ENCODE measurements at regions not wholly inside any gene's neighbourhood (a gene's known extent, or its start where the extent isn't known, plus 50 kb on each side); places are given as distances from the start of the nearest gene placed in this dataset.

DNA sequence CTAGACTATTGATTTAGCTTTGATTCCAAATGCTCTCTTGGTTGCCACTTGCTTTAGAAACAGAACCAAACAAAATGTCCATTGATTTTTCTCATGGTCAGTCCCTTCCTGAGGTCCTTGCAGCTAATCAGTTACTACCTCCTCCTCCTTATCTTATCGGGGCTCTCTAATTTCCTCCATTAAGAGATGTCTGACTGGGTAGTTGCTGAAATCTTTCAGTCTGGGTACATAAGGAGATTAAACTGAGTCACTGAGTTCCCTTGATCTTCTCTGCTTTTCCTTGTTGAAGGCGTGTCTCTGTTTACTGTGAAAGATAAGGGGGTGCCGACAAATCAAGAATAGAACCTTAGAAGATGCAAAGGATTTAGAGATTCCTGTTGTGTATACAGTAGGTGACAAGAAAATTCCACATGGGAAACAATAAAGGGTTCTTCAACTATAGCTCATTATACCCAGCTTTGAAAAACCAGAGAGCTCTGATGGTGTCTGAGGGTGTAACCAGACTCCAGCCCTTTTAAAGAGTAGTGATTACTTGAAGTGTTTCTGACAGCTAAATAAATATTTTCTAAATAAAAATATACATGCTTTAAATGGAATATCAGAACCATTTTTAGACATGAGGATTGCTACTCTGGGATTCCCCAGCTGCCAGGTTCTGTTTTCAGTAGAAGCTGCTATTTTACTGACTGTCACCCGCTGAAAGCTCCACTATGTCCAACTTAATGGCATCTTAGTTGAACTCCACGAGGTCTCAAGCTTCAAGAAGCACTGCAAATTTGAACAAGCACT is 791.3 kb upstream of the SOX9 start:
- peak; percentile 18 for DNase-seq
- Mint-ChIP-seq H3K9me3 (ENCODE audit: low read depth, unreplicated experiment) (peaks cover 4% of the 10 kb centered on the region), H3K27ac (ENCODE audit: unreplicated experiment) (peak overlapping the region; percentile 49), H3K4me3 (ENCODE audit: low read depth, unreplicated experiment) (peak overlapping the region; percentile 27), H3K4me1 (ENCODE audit: low read depth, unreplicated experiment) (peaks cover 39% of the 10 kb centered on the region), H3K27me3 (ENCODE audit: unreplicated experiment) (no peaks in the 10 kb centered on the region), H3K36me3 (ENCODE audit: insufficient read depth, unreplicated experiment) (no peaks in the 10 kb centered on the region)
- no TSS peak for BruUV-seq (replicated peaks)
- CTCF ChIA-PET = interaction anchor here (0.5 to 0.9 kb wide), 2 partner anchors 8 to 140 kb away, joined by 3 read pairs; no protein-coding TSS in a partner anchor
- intact Hi-C loops (cut with micrococcal nuclease; ENCODE audit: unreplicated experiment) = loop anchor here (2.0 to 5.0 kb wide), 3 partner anchors 79 to 93 kb away; no protein-coding TSS in a partner anchor
- TF ChIP-seq CTCF (IDR thresholded peaks at IDR 0.05; ENCODE audit: unreplicated experiment) = no peak

- no peak for DNase-seq
- H3K9me3 Mint-ChIP-seq (ENCODE audit: low read depth, unreplicated experiment) = peaks cover 4% of the 10 kb centered on the region
- H3K4me3 Mint-ChIP-seq (ENCODE audit: low read depth, unreplicated experiment) = peak overlapping the region; percentile 7
- CTCF ChIA-PET = no interaction called here
- no peaks in the 10 kb centered on the region for H3K36me3 Mint-ChIP-seq (ENCODE audit: insufficient read depth, unreplicated experiment)
- no TSS peak for BruUV-seq (replicated peaks)
- no peak for TF ChIP-seq CTCF (IDR thresholded peaks at IDR 0.05; ENCODE audit: unreplicated experiment)
- no peaks in the 10 kb centered on the region for H3K27me3 Mint-ChIP-seq (ENCODE audit: unreplicated experiment)
- H3K4me1 Mint-ChIP-seq (ENCODE audit: low read depth, unreplicated experiment) = peaks cover 39% of the 10 kb centered on the region
- intact Hi-C loops (cut with micrococcal nuclease; ENCODE audit: unreplicated experiment) = no loop called here
- peak overlapping the region; percentile 49 for H3K27ac Mint-ChIP-seq (ENCODE audit: unreplicated experiment)
Measured at GRCh38 chr17:71330099-71330375, 790.8 kb upstream of the SOX9 start.

DNA sequence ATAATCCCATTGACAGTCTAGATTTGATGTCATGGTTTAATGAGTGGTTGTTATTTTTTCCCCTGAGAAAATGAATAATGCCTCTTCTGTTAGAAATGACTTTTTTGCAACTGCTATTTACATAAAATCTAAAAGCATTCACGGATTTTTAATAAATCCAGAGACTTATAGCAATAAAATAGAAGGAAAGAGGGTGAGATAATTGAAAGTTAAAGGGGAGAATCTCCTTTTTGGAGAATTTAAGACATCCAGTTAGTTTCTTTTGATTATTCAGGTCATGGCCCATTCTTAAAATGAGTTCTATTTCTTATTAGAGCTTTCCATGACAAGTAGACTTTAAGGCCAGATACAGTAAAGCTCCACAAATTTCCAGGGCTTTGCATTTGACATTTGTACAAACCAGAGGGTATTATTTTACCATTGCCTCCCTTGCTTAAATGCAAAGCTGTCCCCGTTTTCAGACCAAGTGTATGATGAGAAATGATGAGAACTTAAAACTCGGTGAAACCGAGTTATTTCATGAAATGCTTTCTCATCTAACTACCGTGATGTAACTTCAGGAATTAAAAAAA is 789.0 kb upstream of the SOX9 start:
- H3K36me3 Mint-ChIP-seq (ENCODE audit: insufficient read depth, unreplicated experiment) = no peaks in the 10 kb centered on the region
- no peak overlapping the region for H3K27ac Mint-ChIP-seq (ENCODE audit: unreplicated experiment)
- peaks cover 39% of the 10 kb centered on the region for H3K4me1 Mint-ChIP-seq (ENCODE audit: low read depth, unreplicated experiment)
- CTCF ChIA-PET = no interaction called here
- no TSS peak for BruUV-seq (replicated peaks)
- H3K27me3 Mint-ChIP-seq (ENCODE audit: unreplicated experiment) = no peaks in the 10 kb centered on the region
- no peak for TF ChIP-seq CTCF (IDR thresholded peaks at IDR 0.05; ENCODE audit: unreplicated experiment)
- no peak overlapping the region for H3K4me3 Mint-ChIP-seq (ENCODE audit: low read depth, unreplicated experiment)
- intact Hi-C loops (cut with micrococcal nuclease; ENCODE audit: unreplicated experiment) = no loop called here
- DNase-seq = no peak
- H3K9me3 Mint-ChIP-seq (ENCODE audit: low read depth, unreplicated experiment) = no peaks in the 10 kb centered on the region

GRCh38 chr17:71334048-71334751 is 786.6 kb upstream of the SOX9 start:
- CTCF ChIA-PET = interaction anchor here (0.5 kb wide), 1 partner anchor 15 kb away, joined by 4 read pairs; no protein-coding TSS in a partner anchor
- no peaks in the 10 kb centered on the region for H3K27me3 Mint-ChIP-seq (ENCODE audit: unreplicated experiment)
- no peak overlapping the region for H3K4me3 Mint-ChIP-seq (ENCODE audit: low read depth, unreplicated experiment)
- DNase-seq = no peak
- H3K4me1 Mint-ChIP-seq (ENCODE audit: low read depth, unreplicated experiment) = peaks cover 29% of the 10 kb centered on the region
- H3K27ac Mint-ChIP-seq (ENCODE audit: unreplicated experiment) = no peak overlapping the region
- H3K36me3 Mint-ChIP-seq (ENCODE audit: insufficient read depth, unreplicated experiment) = no peaks in the 10 kb centered on the region
- no peak for TF ChIP-seq CTCF (IDR thresholded peaks at IDR 0.05; ENCODE audit: unreplicated experiment)
- H3K9me3 Mint-ChIP-seq (ENCODE audit: low read depth, unreplicated experiment) = no peaks in the 10 kb centered on the region
- BruUV-seq (replicated peaks) = no TSS peak
- intact Hi-C loops (cut with micrococcal nuclease; ENCODE audit: unreplicated experiment) = no loop called here
